8988T (cell line): ENCODE measurements at regions not wholly inside any gene's neighbourhood (a gene's known extent, or its start where the extent isn't known, plus 50 kb on each side); places are given as distances from the start of the nearest gene placed in this dataset.
"Not testable (repeated sequence)": the region's sequence is repeated elsewhere in the genome, so short reads cannot be mapped to it uniquely, and the experiment has no call there.

Experiments used
- DNase-seq: peaks from one replicate; pipeline ENCODE4 v3.0.0; 2011

- not testable (repeated sequence) for DNase-seq
These were observed 194.5 kb downstream of the C1orf94 start for GRCh38 chr1:34371179-34371578.

GRCh38 chr1:34371829-34372532, 195.3 kb downstream of the C1orf94 start:
- DNase-seq: no peak

- DNase-seq: no peak
These were observed 196.2 kb downstream of the C1orf94 start for GRCh38 chr1:34372891-34373290.

GRCh38 chr1:34373912-34374311, 197.2 kb downstream of the C1orf94 start:
- DNase-seq: no peak

GRCh38 chr1:34376531-34376930, 199.8 kb downstream of the C1orf94 start:
- no peak for DNase-seq

- no peak for DNase-seq
These were observed 202.5 kb downstream of the C1orf94 start for GRCh38 chr1:34378968-34379856.

GRCh38 chr1:34379911-34380310, 203.2 kb downstream of the C1orf94 start:
- DNase-seq: no peak

GRCh38 chr1:34380526-34381124, 203.9 kb downstream of the C1orf94 start:
- DNase-seq: no peak

- DNase-seq: no peak
These were observed 213.3 kb downstream of the C1orf94 start for GRCh38 chr1:34389974-34390373.

- DNase-seq: no peak
These were observed 219.3 kb downstream of the C1orf94 start for GRCh38 chr1:34396042-34396441.

- DNase-seq: no peak
These were observed 221.7 kb downstream of the C1orf94 start for GRCh38 chr1:34398241-34398915.

- no peak for DNase-seq
These were observed 222.2 kb downstream of the C1orf94 start for GRCh38 chr1:34398916-34399275.

GRCh38 chr1:34400675-34401074, 224.0 kb downstream of the C1orf94 start:
- DNase-seq: no peak

GRCh38 chr1:34403156-34403555, 226.4 kb downstream of the C1orf94 start:
- DNase-seq: no peak

GRCh38 chr1:34404804-34405203, 228.1 kb downstream of the C1orf94 start:
- no peak for DNase-seq

- no peak for DNase-seq
These were observed 228.7 kb downstream of the C1orf94 start for GRCh38 chr1:34405266-34405959.

GRCh38 chr1:34406377-34406776, 229.7 kb downstream of the C1orf94 start:
- DNase-seq: no peak

- no peak for DNase-seq
These were observed 230.3 kb downstream of the C1orf94 start for GRCh38 chr1:34406833-34407539.

GRCh38 chr1:34408011-34408410, 231.3 kb downstream of the C1orf94 start:
- no peak for DNase-seq

GRCh38 chr1:34409689-34410229, 233.1 kb downstream of the C1orf94 start:
- no peak for DNase-seq

- DNase-seq: no peak
These were observed 236.1 kb downstream of the C1orf94 start for GRCh38 chr1:34412598-34413370.
